Mucosa of stomach (tissue), 1 donor: ENCODE measurements at regions not wholly inside any gene's neighbourhood (a gene's known extent, or its start where the extent isn't known, plus 50 kb on each side); places are given as distances from the start of the nearest gene placed in this dataset.

Experiments
- H3K27me3 ChIP-seq: one replicate; pipeline ENCODE4 v1.7.0; 2013; ENCODE audit warnings: mild to moderate bottlenecking, low read length; ENCODE audit not compliant: control insufficient read depth, insufficient read depth
- H3K36me3 ChIP-seq: one replicate; pipeline ENCODE4 v1.7.0; 2013; ENCODE audit warnings: low read length; ENCODE audit not compliant: control insufficient read depth, insufficient read depth
- H3K4me1 ChIP-seq: one replicate; pipeline ENCODE4 v1.7.0; 2013; ENCODE audit warnings: mild to moderate bottlenecking, low read length; ENCODE audit not compliant: control insufficient read depth, insufficient read depth
- H3K4me3 ChIP-seq: one replicate; pipeline ENCODE4 v1.7.0; 2013; ENCODE audit warnings: low read length
- H3K9ac ChIP-seq: one replicate; pipeline ENCODE4 v1.7.0; 2013; ENCODE audit warnings: mild to moderate bottlenecking, low read length, moderate library complexity
- H3K9me3 ChIP-seq: one replicate; pipeline ENCODE4 v1.7.0; 2013; ENCODE audit warnings: mild to moderate bottlenecking, low read length, moderate library complexity; ENCODE audit not compliant: control insufficient read depth
- donor health status: Pancreatic carcinoma.

- no peaks in the 10 kb centered on the region for H3K36me3 ChIP-seq
- no peaks in the 10 kb centered on the region for H3K27me3 ChIP-seq
- H3K9ac ChIP-seq: no peak overlapping the region
These were observed 244.2 kb upstream of the IGFBP3 start for GRCh38 chr7:46165276-46165675.

GRCh38 chr7:46164629-46165028, 243.6 kb upstream of the IGFBP3 start:
- H3K36me3 ChIP-seq: no peaks in the 10 kb centered on the region

More at GRCh38 chr7:46165276-46165675, 244.2 kb upstream of the IGFBP3 start:
- Histone ChIP-seq H3K4me3 (no peak overlapping the region), H3K9me3 (no peaks in the 10 kb centered on the region), H3K4me1 (peaks cover 4% of the 10 kb centered on the region)

DNA sequence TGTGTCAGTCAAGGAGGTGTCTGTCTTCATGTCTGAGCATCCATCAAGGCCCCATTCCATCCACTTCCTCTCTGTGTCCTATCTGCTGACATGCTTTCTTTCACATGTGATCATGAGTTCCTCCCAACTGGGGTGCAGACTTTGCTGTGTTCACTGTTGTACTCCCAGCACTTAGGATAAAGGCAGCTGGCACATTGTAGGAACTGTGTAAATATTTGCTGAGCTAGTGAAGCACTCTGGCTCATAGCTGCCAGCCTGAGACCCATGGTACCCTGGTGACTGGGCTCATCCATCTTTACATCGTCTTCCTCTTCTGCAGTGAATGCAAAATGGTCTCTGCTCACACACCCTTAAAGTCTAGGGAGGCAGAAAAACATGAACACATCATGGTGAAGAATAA, 242.2 kb upstream of the IGFBP3 start:
- Histone ChIP-seq H3K36me3 (no peaks in the 10 kb centered on the region), H3K4me1 (peaks cover 1% of the 10 kb centered on the region), H3K4me3 (no peak overlapping the region), H3K9ac (no peak overlapping the region), H3K9me3 (no peaks in the 10 kb centered on the region), H3K27me3 (no peaks in the 10 kb centered on the region)

More at GRCh38 chr7:46164629-46165028, 243.6 kb upstream of the IGFBP3 start:
- peaks cover 4% of the 10 kb centered on the region for H3K4me1 ChIP-seq
- no peak overlapping the region for H3K9ac ChIP-seq
- H3K9me3 ChIP-seq: no peaks in the 10 kb centered on the region
- no peaks in the 10 kb centered on the region for H3K27me3 ChIP-seq
- no peak overlapping the region for H3K4me3 ChIP-seq

DNA sequence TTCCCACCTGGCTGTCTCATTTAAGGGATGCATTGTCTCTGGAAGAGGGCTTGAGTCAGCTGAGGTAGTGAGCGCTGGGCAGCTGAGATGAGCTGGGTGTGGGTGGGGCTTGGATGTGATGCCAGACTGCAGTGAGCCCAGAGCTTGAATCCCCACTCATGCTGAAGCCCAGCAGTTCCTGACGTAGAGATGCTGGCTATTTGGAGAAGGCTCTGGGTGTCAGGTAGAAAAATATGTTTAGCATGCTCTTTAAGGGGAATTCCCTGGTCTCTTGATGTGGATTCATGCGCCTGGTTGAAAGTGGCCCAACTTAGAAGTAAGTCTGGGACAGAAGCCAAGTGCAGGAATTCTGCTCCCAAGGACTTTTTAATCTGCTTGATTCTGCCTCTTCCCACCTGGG, 241.5 kb upstream of the IGFBP3 start:
- no peaks in the 10 kb centered on the region for H3K27me3 ChIP-seq
- no peaks in the 10 kb centered on the region for H3K9me3 ChIP-seq
- no peaks in the 10 kb centered on the region for H3K36me3 ChIP-seq
- no peak overlapping the region for H3K9ac ChIP-seq
- H3K4me3 ChIP-seq: no peak overlapping the region
- no peaks in the 10 kb centered on the region for H3K4me1 ChIP-seq

DNA sequence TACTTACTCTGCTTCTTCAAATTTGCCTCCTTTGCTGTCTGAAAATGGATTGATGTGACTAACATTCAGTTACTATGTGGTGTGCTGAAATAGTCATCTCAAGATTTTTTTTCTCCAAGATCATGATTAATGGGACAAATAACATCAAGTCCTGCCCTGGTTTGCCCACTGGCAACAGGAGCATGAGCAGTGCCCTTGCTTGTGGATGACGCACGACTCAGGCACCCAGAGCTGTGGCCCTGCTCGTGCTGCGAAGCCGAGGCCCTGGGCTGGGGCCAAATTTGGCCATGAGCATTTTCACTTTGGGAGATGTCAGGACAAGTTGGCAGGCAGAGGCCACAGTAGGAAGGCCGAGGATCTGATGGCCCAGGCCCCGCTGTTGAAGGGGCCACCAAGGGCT, 239.8 kb upstream of the IGFBP3 start:
- H3K4me1 ChIP-seq: no peaks in the 10 kb centered on the region
- H3K4me3 ChIP-seq: no peak overlapping the region
- H3K27me3 ChIP-seq: no peaks in the 10 kb centered on the region

GRCh38 chr7:46157931-46158330, 236.9 kb upstream of the IGFBP3 start:
- Histone ChIP-seq H3K9me3 (no peaks in the 10 kb centered on the region), H3K9ac (no peak overlapping the region), H3K36me3 (no peaks in the 10 kb centered on the region), H3K27me3 (no peaks in the 10 kb centered on the region), H3K4me1 (peaks cover 18% of the 10 kb centered on the region), H3K4me3 (no peak overlapping the region)

More for the DNA sequence above, 239.8 kb upstream of the IGFBP3 start:
- no peaks in the 10 kb centered on the region for H3K9me3 ChIP-seq
- no peak overlapping the region for H3K9ac ChIP-seq
- no peaks in the 10 kb centered on the region for H3K36me3 ChIP-seq

- Histone ChIP-seq H3K27me3 (no peaks in the 10 kb centered on the region), H3K36me3 (no peaks in the 10 kb centered on the region), H3K9ac (no peak overlapping the region), H3K9me3 (no peaks in the 10 kb centered on the region), H3K4me3 (no peak overlapping the region), H3K4me1 (peaks cover 18% of the 10 kb centered on the region)
These were observed 236.3 kb upstream of the IGFBP3 start for GRCh38 chr7:46157404-46157803.

GRCh38 chr7:46156853-46157252, 235.8 kb upstream of the IGFBP3 start:
- H3K36me3 ChIP-seq: no peaks in the 10 kb centered on the region
- no peak overlapping the region for H3K9ac ChIP-seq
- peaks cover 18% of the 10 kb centered on the region for H3K4me1 ChIP-seq
- no peak overlapping the region for H3K4me3 ChIP-seq
- H3K9me3 ChIP-seq: no peaks in the 10 kb centered on the region
- H3K27me3 ChIP-seq: no peaks in the 10 kb centered on the region

- H3K4me1 ChIP-seq: peaks cover 18% of the 10 kb centered on the region
- no peaks in the 10 kb centered on the region for H3K9me3 ChIP-seq
- H3K27me3 ChIP-seq: no peaks in the 10 kb centered on the region
- no peaks in the 10 kb centered on the region for H3K36me3 ChIP-seq
- H3K4me3 ChIP-seq: no peak overlapping the region
- no peak overlapping the region for H3K9ac ChIP-seq
These were observed 235.0 kb upstream of the IGFBP3 start for GRCh38 chr7:46156086-46156485.

GRCh38 chr7:46155367-46155766, 234.3 kb upstream of the IGFBP3 start:
- Histone ChIP-seq H3K4me1 (peaks cover 18% of the 10 kb centered on the region), H3K4me3 (no peak overlapping the region), H3K9ac (no peak overlapping the region), H3K9me3 (no peaks in the 10 kb centered on the region), H3K27me3 (no peaks in the 10 kb centered on the region), H3K36me3 (no peaks in the 10 kb centered on the region)

DNA sequence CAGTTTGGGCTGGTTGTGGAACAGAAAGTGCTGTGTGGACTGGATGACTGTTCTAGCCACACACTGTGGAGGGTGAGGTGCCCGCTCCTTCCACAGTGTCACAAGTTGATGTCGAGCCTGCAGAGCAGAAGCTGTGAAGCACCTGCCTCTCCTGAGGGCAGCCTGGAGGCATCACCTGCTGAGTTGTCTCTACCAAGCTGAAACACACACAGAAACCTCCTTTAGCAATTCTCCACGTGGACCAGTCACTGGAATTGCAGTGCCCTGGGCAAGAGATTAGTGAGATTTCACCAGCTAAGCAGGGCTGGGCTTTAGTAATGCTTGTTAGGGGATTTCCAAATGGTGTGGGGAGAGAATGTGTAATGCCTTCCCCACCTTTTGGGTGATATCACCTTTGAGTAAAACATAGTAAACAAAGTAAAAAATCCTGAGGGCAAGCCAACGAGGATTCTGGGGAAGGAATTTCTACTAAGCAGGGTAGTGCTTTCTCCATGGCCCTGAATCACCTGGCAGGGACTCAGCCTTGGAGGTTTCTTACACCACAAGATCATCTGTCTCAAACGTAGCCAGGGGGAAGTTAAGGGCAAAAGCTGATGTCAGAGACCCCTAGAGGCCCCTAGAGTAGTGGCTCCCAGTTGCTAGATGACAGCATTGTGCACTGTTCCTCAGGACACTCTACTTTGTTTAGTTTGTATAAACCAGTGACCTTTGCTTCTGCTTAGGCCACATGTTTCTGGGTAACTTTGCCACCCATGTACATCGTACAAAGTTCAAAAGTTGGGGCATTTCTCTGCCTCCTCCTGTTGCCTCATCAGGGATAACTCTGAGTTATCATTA, 233.1 kb upstream of the IGFBP3 start:
- H3K9ac ChIP-seq: no peak overlapping the region
- H3K27me3 ChIP-seq: no peaks in the 10 kb centered on the region
- no peaks in the 10 kb centered on the region for H3K36me3 ChIP-seq

GRCh38 chr7:46153583-46153950, 232.5 kb upstream of the IGFBP3 start:
- Histone ChIP-seq H3K36me3 (no peaks in the 10 kb centered on the region), H3K4me3 (no peak overlapping the region), H3K4me1 (peaks cover 18% of the 10 kb centered on the region), H3K9ac (no peak overlapping the region), H3K9me3 (no peaks in the 10 kb centered on the region), H3K27me3 (no peaks in the 10 kb centered on the region)

More for the DNA sequence above, 233.1 kb upstream of the IGFBP3 start:
- no peak overlapping the region for H3K4me3 ChIP-seq
- peaks cover 18% of the 10 kb centered on the region for H3K4me1 ChIP-seq
- H3K9me3 ChIP-seq: no peaks in the 10 kb centered on the region
